CD4-positive, alpha-beta T cell treated with Interleukin-4 for 1 hour (primary cell): ENCODE measurements at regions not wholly inside any gene's neighbourhood (a gene's known extent, or its start where the extent isn't known, plus 50 kb on each side); places are given as distances from the start of the nearest gene placed in this dataset.

Experiments
- DNase-seq, 2 donors: peaks; one replicate each; pipeline ENCODE4 v3.0.0-alpha.2; 2020 to 2022

GRCh38 chr20:60591172-60591799 lies 633.1 kb downstream of the CDH26 start:
- DNase-seq = no peak

- DNase-seq = no peak
Measured at GRCh38 chr20:60598528-60598927, 640.3 kb downstream of the CDH26 start.

GRCh38 chr20:60599381-60599780 lies 641.2 kb downstream of the CDH26 start:
- DNase-seq = no peak

DNA sequence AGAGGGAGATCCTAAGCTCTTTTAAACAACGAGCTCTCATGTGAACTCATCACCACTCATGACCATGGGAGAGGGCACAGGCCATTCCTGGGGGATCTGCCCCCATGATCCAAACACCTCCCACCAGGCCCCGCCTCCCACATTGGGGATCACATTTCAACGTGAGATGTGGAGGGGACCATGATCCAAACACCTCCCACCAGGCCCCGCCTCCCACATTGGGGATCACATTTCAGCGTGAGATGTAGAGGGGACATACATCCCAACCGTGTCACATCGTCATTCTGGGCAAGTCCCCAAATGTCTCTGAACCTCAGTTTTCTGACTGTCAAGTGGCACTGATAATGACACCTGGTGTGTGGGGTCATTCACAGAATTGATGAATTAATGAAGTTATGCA lies 641.8 kb downstream of the CDH26 start:
- DNase-seq = no peak

- no peak for DNase-seq
Measured at GRCh38 chr20:60624066-60624465, 628.0 kb upstream of the CDH4 start.

GRCh38 chr20:60627751-60628565 lies 624.1 kb upstream of the CDH4 start:
- DNase-seq = no peak

GRCh38 chr20:60628749-60629148 lies 623.3 kb upstream of the CDH4 start:
- no peak for DNase-seq

DNA sequence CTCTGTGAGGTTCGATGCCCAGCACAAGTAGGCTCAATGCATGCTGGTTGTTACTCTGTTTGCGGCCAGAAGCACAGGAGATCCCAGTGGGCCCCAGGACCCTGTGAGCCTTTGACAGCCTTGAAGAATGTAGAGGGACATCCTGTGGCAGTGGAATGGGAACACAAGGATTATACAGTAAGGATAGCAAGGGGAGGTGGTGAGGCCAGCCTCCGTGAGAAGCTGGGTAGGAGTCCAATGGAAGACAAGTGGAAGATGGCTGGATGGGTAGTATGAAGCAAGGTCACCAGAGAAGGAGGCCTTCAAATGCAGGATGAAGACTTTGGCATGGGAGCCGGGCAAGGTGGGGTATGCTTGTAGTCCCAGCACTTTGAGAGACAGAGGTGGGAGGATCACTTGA lies 622.9 kb upstream of the CDH4 start:
- DNase-seq = no peak

- DNase-seq = no peak
Measured at GRCh38 chr20:60630609-60631008, 621.5 kb upstream of the CDH4 start.

GRCh38 chr20:60631585-60632287 lies 620.3 kb upstream of the CDH4 start:
- no peak for DNase-seq

GRCh38 chr20:60632391-60633262 lies 619.4 kb upstream of the CDH4 start:
- no peak for DNase-seq

DNA sequence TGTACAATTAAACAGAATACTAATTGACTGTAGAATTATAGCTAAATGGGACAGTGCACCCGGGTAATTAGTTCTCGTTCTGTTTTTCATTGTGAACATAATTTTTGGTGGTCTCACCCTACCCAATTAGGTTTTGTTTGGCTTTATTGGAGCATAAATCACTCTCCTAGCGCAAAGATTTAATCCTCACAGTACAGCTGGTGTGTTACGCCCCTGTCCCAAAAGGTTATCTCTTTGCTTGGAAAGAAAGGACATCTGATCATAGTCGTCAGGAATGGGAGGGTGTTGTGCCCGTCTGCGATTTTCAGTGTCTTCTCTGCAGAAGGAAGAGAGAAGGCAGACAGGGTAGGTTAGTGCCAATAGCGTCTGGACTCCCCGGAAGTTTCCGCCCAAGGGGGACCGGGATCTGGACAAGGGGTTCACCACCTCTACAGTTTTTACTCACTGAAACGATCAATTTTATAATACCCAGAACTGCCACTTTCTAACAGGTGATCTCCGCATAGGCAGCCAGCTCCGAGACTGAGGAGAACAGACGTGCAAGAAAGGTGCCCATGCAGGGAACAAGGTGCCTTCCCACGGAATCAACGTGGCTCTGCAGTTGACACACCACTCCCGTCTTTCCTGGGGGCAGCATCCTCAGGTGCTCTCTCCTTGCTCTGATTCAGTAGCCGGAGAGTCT lies 617.4 kb upstream of the CDH4 start:
- DNase-seq = no peak

GRCh38 chr20:60636417-60636816 lies 615.6 kb upstream of the CDH4 start:
- DNase-seq = no peak

GRCh38 chr20:60637801-60638200 lies 614.3 kb upstream of the CDH4 start:
- DNase-seq = no peak

- DNase-seq = no peak
Measured at GRCh38 chr20:60638430-60639098, 613.5 kb upstream of the CDH4 start.

DNA sequence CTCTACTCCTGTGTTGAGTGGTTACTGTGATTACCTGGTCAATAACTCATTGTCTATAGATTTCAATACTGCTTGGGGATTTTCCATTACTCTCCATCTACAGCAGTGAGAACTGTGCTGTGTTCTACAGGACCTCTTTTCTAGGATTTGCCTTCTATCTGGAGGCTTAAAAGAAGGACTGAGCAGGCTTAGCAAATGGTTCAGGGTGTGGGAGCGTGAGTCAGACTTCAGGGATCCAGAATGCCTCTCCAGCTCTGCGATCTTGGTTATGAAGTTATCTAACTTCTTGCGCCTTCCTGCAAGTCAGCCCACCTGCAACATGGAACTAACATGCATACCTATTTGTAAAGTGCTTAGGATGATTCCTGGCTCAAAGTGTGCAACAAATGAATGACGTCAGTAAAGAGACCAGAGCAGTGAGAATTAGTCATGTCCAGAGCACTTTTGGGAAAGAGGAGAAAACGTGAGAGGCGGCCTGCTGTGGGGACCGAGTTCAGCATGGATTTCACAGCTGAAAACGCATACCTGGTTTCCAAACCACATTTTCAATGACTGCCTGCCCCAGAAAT lies 610.1 kb upstream of the CDH4 start:
- DNase-seq = no peak

GRCh38 chr20:60642541-60642940 lies 609.5 kb upstream of the CDH4 start:
- no peak for DNase-seq

DNA sequence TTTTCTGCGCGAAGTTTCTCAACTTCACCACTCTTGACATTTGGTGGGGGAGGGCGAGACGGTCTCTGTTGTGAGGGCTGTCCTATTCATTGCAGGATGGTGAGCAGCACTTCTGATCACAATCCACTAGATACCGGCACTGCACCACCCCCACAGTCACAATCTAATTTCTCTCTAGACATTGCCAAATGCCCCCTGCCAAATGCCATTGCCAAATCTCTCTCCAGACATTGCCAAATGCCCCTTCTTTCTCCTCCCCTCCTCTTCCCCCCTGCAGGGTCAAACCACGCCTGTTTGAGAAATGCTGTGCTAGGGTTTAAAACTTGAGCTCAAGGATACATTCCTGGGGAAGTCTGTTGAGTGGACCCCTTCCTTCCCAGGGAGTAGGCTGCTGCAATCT lies 603.5 kb upstream of the CDH4 start:
- DNase-seq = no peak

GRCh38 chr20:60649541-60649940 lies 602.5 kb upstream of the CDH4 start:
- DNase-seq = no peak

GRCh38 chr20:60650087-60650486 lies 602.0 kb upstream of the CDH4 start:
- DNase-seq = no peak

GRCh38 chr20:60652046-60652445 lies 600.0 kb upstream of the CDH4 start:
- no peak for DNase-seq
